22Rv1 (cell line): ENCODE measurements at regions not wholly inside any gene's neighbourhood (a gene's known extent, or its start where the extent isn't known, plus 50 kb on each side); places are given as distances from the start of the nearest gene placed in this dataset.

Source experiments
- ZFX ChIP-seq: fragments of 450-650 bp; IDR thresholded peaks from 2 replicates; pipeline ENCODE4 v1.6.1; 2017; ENCODE audit warnings: antibody characterized with exemption, borderline replicate concordance
- TF ChIP-seq, protein P1 (sequence below): fragments of 450-650 bp; IDR thresholded peaks from 2 replicates; pipeline ENCODE4 v1.5.1; 2017; ENCODE audit warnings: mild to moderate bottlenecking

DNA sequence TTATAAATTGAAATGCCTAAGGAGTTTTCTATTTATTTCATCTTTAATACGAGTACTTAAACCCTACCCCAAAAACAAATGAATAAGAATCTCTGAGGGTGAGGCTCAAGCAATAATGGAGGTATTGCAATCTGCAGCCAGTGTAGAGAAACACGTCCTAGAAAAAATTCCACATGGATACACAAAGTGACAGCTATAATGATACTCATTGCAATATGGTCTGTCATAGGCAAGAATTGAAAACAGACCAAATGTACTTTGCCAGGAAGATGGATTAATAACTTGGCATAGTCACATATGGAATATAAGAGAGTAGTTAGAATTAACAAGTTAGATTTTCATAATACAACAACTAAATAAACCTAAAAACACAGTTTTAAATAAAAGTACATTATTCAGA lies 440.1 kb upstream of the STEAP1 start:
- TF ChIP-seq, protein P1, sequence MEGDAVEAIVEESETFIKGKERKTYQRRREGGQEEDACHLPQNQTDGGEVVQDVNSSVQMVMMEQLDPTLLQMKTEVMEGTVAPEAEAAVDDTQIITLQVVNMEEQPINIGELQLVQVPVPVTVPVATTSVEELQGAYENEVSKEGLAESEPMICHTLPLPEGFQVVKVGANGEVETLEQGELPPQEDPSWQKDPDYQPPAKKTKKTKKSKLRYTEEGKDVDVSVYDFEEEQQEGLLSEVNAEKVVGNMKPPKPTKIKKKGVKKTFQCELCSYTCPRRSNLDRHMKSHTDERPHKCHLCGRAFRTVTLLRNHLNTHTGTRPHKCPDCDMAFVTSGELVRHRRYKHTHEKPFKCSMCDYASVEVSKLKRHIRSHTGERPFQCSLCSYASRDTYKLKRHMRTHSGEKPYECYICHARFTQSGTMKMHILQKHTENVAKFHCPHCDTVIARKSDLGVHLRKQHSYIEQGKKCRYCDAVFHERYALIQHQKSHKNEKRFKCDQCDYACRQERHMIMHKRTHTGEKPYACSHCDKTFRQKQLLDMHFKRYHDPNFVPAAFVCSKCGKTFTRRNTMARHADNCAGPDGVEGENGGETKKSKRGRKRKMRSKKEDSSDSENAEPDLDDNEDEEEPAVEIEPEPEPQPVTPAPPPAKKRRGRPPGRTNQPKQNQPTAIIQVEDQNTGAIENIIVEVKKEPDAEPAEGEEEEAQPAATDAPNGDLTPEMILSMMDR: no peak
- no peak for TF ChIP-seq ZFX
